ACHN (cell line): ENCODE measurements at regions not wholly inside any gene's neighbourhood (a gene's known extent, or its start where the extent isn't known, plus 50 kb on each side); places are given as distances from the start of the nearest gene placed in this dataset.
A peak's percentile ranks its signal among the peaks of the same experiment; 100 is the strongest.
"Not testable (repeated sequence)": the region's sequence is repeated elsewhere in the genome, so short reads cannot be mapped to it uniquely, and the experiment has no call there.

Source experiments
- DNase-seq: peaks from one replicate; pipeline ENCODE4 v3.0.0-alpha.2; 2015
- in situ Hi-C: cut with HindIII; loops from 2 replicates; pipeline ENCODE4 v1.10.0; 2017; ENCODE audit warnings: low sequenced_read_pairs, low pct_ligation_motif_present, low pct_unique_long_range_greater_than_20kb

GRCh38 chr11:90318651-90319050 is 95.8 kb upstream of the CHORDC1 start:
- in situ Hi-C loops = no loop called here
- DNase-seq = no peak

GRCh38 chr11:90310210-90310609 is 87.4 kb upstream of the CHORDC1 start:
- in situ Hi-C loops = no loop called here
- DNase-seq = no peak

- in situ Hi-C loops = no loop called here
- DNase-seq = no peak
Observed at GRCh38 chr11:90309693-90310092, 86.8 kb upstream of the CHORDC1 start.

GRCh38 chr11:90294526-90294925 is 71.7 kb upstream of the CHORDC1 start:
- in situ Hi-C loops = no loop called here
- no peak for DNase-seq

GRCh38 chr11:90294091-90294490 is 71.2 kb upstream of the CHORDC1 start:
- in situ Hi-C loops = no loop called here

GRCh38 chr11:90288212-90288821 is 65.5 kb upstream of the CHORDC1 start:
- in situ Hi-C loops = no loop called here

More at GRCh38 chr11:90294091-90294490, 71.2 kb upstream of the CHORDC1 start:
- DNase-seq = no peak

GRCh38 chr11:90286640-90287039 is 63.8 kb upstream of the CHORDC1 start:
- in situ Hi-C loops = no loop called here

More at GRCh38 chr11:90288212-90288821, 65.5 kb upstream of the CHORDC1 start:
- peak; percentile 36 for DNase-seq

GRCh38 chr11:90284171-90284570 is 61.3 kb upstream of the CHORDC1 start:
- in situ Hi-C loops = no loop called here
- DNase-seq = no peak

More at GRCh38 chr11:90286640-90287039, 63.8 kb upstream of the CHORDC1 start:
- no peak for DNase-seq

GRCh38 chr11:90282551-90283071 is 59.8 kb upstream of the CHORDC1 start:
- in situ Hi-C loops, DNase-seq: not testable (repeated sequence)

- no peak for DNase-seq
- in situ Hi-C loops = no loop called here
Observed at GRCh38 chr11:90274362-90274761, 51.5 kb upstream of the CHORDC1 start.
